Activated naive CD8-positive, alpha-beta T cell treated with anti-CD3 and anti-CD28 coated beads for 36 hours (primary cell): ENCODE measurements at regions not wholly inside any gene's neighbourhood (a gene's known extent, or its start where the extent isn't known, plus 50 kb on each side); places are given as distances from the start of the nearest gene placed in this dataset.

Experiments
- DNase-seq: peaks from one replicate; pipeline ENCODE4 v3.0.0; 2021
- H3K27ac Mint-ChIP-seq: one replicate; pipeline ENCODE4 v1.8.0; 2022; ENCODE audit warnings: mild to moderate bottlenecking, moderate library complexity, mixed read lengths
- H3K27me3 Mint-ChIP-seq: one replicate; pipeline ENCODE4 v1.8.0; 2022; ENCODE audit warnings: mild to moderate bottlenecking, mixed read lengths
- H3K36me3 Mint-ChIP-seq: one replicate; pipeline ENCODE4 v1.8.0; 2021; ENCODE audit warnings: mild to moderate bottlenecking, mixed read lengths
- H3K4me1 Mint-ChIP-seq: one replicate; pipeline ENCODE4 v1.8.0; 2021; ENCODE audit warnings: mixed read lengths
- H3K4me3 Mint-ChIP-seq: one replicate; pipeline ENCODE4 v1.8.0; 2022; ENCODE audit warnings: mild to moderate bottlenecking, moderate library complexity, mixed read lengths
- H3K9me3 Mint-ChIP-seq: one replicate; pipeline ENCODE4 v1.8.0; 2022; ENCODE audit warnings: mixed read lengths

DNA sequence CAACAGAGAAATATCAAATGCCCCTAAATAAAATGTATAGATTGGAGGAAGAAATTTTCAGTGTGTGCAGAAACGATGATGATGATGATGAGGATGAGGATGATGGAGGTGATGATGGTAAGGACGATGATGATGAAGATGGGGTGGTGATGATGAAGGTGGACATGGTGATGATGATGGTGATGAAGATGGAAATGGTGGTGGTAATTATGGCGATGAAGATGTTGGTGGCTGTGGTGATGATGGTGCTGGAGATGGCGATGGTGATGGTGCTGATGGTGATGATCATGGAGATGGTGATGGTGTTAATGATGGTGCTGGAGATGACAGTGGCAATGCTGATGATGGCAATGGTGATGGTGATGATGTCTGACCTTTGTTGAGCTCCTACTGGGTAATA lies 141.2 kb downstream of the DHX35 start:
- no peak for DNase-seq
- Mint-ChIP-seq H3K27me3 (peaks cover 46% of the 10 kb centered on the region), H3K4me1 (no peaks in the 10 kb centered on the region), H3K9me3 (no peaks in the 10 kb centered on the region), H3K36me3 (no peaks in the 10 kb centered on the region), H3K4me3 (no peak overlapping the region), H3K27ac (no peak overlapping the region)

DNA sequence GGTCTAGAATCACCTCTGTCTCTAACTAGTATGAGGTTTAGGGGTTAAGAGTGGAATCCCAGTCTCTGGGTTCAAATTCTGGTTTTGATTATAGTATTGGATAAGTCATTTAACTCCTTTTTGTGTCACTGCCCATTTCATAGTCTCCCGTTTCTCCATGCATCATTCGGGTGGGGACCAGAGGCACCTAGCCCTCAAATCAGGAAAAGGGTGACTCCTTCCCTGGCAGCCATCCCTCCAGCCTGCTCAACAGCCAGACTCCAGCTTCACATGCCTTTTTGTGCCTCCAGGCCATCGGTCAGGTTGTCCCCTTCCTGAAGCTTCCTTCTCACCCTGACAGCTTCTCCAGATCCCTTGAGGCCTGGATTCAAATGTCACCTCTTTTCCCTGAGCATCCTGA lies 139.8 kb downstream of the DHX35 start:
- no peak overlapping the region for H3K4me3 Mint-ChIP-seq
- H3K27ac Mint-ChIP-seq = no peak overlapping the region
- H3K9me3 Mint-ChIP-seq = no peaks in the 10 kb centered on the region
- no peaks in the 10 kb centered on the region for H3K36me3 Mint-ChIP-seq
- peaks cover 41% of the 10 kb centered on the region for H3K27me3 Mint-ChIP-seq
- no peak for DNase-seq
- H3K4me1 Mint-ChIP-seq = no peaks in the 10 kb centered on the region

DNA sequence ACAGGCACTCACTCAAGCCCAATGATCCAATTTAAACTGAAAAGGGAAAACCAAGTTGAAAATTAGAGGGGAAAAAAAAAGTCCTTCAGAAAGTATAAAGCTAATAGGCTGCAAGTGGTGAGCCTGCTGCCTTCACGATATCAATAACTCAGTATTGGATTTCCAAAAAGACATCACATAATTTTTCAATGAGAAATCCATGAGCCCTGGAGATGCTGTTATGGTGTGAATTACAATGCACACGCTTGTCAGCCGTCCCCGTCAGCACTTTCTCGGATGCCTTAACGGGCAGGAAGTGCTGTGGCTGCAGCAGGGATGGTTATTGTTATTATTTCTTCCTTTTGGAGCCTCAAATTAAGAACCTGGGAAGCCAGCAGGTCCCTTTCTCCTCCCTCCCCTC lies 138.5 kb downstream of the DHX35 start:
- Mint-ChIP-seq H3K36me3 (no peaks in the 10 kb centered on the region), H3K4me1 (no peaks in the 10 kb centered on the region), H3K4me3 (no peak overlapping the region), H3K27ac (no peak overlapping the region), H3K27me3 (peaks cover 36% of the 10 kb centered on the region), H3K9me3 (no peaks in the 10 kb centered on the region)
- DNase-seq = no peak

DNA sequence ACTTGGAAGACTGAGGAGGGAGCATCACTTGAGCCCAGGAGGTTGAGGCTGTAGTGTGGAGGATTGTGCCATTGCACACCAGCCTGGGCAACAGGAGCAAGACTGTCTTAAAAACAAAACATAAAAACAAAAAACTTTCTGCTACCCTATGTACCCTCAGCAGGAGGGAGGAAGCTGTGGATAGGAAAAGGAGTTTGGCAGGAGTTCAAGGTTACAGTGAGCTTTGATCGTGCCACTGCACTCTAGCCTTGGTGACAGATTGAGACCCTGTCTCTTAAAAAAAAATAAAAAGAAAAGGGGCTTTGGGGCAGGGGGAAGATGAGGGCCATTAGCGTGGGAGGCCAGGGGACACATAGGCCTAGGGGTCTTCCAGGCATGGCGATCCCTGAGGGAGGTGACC lies 135.7 kb downstream of the DHX35 start:
- no peaks in the 10 kb centered on the region for H3K36me3 Mint-ChIP-seq
- no peaks in the 10 kb centered on the region for H3K9me3 Mint-ChIP-seq
- H3K4me3 Mint-ChIP-seq = no peak overlapping the region
- peaks cover 26% of the 10 kb centered on the region for H3K27me3 Mint-ChIP-seq
- DNase-seq = no peak
- no peaks in the 10 kb centered on the region for H3K4me1 Mint-ChIP-seq
- no peak overlapping the region for H3K27ac Mint-ChIP-seq

DNA sequence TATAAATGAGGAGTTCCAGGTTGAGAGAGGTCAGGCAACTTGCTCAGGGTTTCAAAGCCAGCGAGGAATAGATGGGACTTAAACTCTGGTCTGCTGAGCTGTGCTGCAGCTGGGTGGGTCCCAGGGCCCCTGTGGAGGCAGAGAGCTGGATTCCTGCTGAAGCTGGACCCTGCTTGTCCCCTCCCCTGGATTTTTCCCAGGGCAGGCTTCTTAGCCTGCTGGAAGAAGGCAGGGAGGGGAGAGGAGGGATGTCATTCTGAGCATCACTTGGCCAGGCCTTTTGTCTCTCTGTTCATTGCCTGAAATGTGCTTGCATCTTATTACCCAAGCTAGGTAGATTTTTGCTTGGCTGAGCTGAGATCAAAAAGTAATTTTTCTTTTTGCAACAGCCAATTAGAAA lies 133.7 kb downstream of the DHX35 start:
- no peak for DNase-seq
- H3K4me1 Mint-ChIP-seq = no peaks in the 10 kb centered on the region
- H3K27ac Mint-ChIP-seq = no peak overlapping the region
- peaks cover 28% of the 10 kb centered on the region for H3K27me3 Mint-ChIP-seq
- H3K4me3 Mint-ChIP-seq = no peak overlapping the region
- no peaks in the 10 kb centered on the region for H3K36me3 Mint-ChIP-seq
- no peaks in the 10 kb centered on the region for H3K9me3 Mint-ChIP-seq

DNA sequence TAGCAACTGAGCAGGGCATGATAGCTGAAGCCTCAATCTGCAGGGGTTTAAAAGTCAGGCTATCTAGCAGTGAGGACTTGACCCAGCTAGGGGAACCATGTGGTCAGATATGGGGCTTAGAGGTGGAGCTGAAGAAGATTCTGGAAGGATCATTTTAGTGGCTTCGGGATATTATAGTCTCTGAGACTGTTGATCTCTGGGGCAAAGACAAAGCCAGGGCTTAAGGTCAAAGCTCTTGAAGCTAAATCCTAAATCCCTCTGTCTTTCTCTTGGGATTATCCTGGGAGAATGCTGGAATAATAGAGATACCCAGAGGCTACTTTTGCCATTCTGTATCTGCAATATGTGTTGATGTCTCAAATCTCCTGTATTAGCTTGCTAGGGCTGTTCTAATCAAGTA lies 132.2 kb downstream of the DHX35 start:
- Mint-ChIP-seq H3K4me3 (no peak overlapping the region), H3K27me3 (peaks cover 24% of the 10 kb centered on the region), H3K9me3 (no peaks in the 10 kb centered on the region), H3K36me3 (no peaks in the 10 kb centered on the region), H3K27ac (no peak overlapping the region), H3K4me1 (no peaks in the 10 kb centered on the region)
- no peak for DNase-seq

DNA sequence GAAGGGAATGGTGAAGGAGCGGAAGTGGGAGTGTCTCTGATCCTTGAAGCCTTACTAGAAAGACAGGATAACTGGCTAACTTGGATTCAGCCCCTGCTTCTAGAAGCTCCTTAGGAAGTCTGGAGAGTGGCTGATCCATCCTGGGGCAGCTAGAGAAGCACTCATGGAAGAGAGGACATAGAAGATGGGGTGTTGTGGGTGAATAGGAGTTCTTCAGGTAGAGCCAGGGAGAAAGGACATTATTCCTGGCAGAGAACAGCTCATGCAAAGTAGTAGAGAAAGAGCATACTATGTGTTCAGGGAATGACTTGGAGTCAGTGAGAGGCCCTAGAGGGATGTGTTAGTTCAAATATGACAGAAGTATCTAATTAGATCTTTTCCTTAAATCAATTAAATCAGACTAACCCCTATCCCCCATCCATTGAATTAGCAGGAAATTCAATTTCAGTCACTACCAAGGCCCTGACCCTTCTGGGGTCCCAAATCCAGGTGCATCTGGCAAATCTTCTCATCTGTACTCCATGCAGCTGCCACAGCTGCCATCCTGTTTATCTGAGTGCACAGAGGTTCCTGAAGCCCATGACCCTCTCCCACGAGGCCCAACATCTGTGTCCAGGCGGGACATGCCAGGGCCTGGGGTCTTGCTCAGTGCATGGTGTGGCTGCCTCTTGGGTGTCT lies 130.7 kb downstream of the DHX35 start:
- Mint-ChIP-seq H3K4me1 (no peaks in the 10 kb centered on the region), H3K4me3 (no peak overlapping the region), H3K36me3 (no peaks in the 10 kb centered on the region), H3K9me3 (peaks cover 1% of the 10 kb centered on the region), H3K27ac (no peak overlapping the region), H3K27me3 (peaks cover 24% of the 10 kb centered on the region)
- DNase-seq = no peak

DNA sequence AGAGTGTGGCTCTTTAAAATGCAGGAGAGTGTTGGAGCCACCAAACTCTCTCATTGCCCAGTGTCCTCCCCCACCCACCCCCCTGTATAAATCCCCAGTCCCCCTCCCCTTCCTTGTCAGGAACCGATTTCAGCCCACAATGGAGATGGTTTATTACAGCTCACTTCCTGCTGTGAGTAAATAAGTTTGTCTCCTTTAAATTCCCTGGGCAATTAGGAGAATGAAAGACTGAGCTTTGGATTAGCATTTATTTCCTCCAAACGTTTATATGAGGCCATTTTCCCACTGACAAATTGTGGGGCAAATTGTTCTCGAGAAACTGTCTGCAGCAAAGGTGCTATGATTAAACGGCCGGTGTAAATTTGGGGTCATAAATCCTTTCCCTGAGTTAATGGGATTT lies 128.8 kb downstream of the DHX35 start:
- DNase-seq = no peak
- H3K4me3 Mint-ChIP-seq = no peak overlapping the region
- H3K9me3 Mint-ChIP-seq = peaks cover 1% of the 10 kb centered on the region
- H3K27me3 Mint-ChIP-seq = peaks cover 24% of the 10 kb centered on the region
- H3K4me1 Mint-ChIP-seq = no peaks in the 10 kb centered on the region
- no peak overlapping the region for H3K27ac Mint-ChIP-seq
- no peaks in the 10 kb centered on the region for H3K36me3 Mint-ChIP-seq

DNA sequence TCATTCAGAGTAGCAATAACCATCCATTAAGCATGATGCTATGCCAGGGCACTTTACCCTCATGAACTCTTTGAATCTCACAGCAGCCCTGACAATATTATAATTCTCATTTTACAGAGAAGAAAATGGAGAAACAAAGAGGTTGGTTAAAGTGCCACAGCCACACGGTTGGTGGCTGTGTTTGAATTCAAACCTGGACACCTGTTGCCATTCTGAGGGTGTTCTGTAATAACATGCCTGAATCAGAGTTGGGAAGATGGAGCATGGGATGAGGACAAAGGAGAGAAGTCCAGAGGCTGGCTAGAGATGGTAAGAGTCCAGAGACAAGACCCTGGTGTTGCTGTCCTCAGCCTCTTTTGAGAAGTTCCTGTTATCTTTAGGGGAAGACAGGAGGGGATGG lies 127.7 kb downstream of the DHX35 start:
- Mint-ChIP-seq H3K27me3 (peaks cover 24% of the 10 kb centered on the region), H3K4me3 (no peak overlapping the region), H3K27ac (no peak overlapping the region), H3K9me3 (peaks cover 1% of the 10 kb centered on the region), H3K4me1 (no peaks in the 10 kb centered on the region), H3K36me3 (no peaks in the 10 kb centered on the region)
- no peak for DNase-seq
